ENCODE measurements at regions not wholly inside any gene's neighbourhood (a gene's known extent, or its start where the extent isn't known, plus 50 kb on each side); places are given as distances from the start of the nearest gene placed in this dataset.

- TF ChIP-seq RAD21 (IDR thresholded peaks at IDR 0.05; ENCODE audit: insufficient read depth, low read depth, low read length) = no peak
- no peak for TF ChIP-seq POU2F2 (IDR thresholded peaks at IDR 0.05; ENCODE audit: borderline replicate concordance, low read depth, low read length)
These were observed 409.9 kb upstream of the NRXN1 start for GRCh38 chr2:51441786-51442185.
